ENCODE measurements at regions not wholly inside any gene's neighbourhood (a gene's known extent, or its start where the extent isn't known, plus 50 kb on each side); places are given as distances from the start of the nearest gene placed in this dataset.
"Not testable (repeated sequence)": the region's sequence is repeated elsewhere in the genome, so short reads cannot be mapped to it uniquely, and the experiment has no call there.

DNA sequence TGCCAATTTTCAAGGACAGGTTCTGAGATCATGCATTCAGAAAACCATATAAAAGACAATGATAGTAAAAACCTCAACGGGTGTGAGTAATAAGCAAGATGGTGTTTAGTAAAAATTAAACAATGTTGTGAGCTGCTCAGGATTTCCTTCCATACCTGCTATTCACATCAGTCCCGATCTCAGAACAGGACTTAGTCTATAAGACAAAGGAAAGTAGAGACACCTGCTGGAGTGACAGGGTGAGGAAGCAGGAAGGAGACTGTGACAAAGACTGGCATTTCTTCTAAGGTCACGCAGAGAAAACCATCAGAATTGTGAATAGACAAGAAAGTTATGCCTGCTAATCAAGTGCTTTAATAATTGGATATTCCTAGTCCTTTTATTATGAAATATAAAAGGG lies 648.0 kb downstream of the DACH1 start:
- DNase-seq (ENCODE audit: low spot score): no peak
- TF ChIP-seq, protein P1, sequence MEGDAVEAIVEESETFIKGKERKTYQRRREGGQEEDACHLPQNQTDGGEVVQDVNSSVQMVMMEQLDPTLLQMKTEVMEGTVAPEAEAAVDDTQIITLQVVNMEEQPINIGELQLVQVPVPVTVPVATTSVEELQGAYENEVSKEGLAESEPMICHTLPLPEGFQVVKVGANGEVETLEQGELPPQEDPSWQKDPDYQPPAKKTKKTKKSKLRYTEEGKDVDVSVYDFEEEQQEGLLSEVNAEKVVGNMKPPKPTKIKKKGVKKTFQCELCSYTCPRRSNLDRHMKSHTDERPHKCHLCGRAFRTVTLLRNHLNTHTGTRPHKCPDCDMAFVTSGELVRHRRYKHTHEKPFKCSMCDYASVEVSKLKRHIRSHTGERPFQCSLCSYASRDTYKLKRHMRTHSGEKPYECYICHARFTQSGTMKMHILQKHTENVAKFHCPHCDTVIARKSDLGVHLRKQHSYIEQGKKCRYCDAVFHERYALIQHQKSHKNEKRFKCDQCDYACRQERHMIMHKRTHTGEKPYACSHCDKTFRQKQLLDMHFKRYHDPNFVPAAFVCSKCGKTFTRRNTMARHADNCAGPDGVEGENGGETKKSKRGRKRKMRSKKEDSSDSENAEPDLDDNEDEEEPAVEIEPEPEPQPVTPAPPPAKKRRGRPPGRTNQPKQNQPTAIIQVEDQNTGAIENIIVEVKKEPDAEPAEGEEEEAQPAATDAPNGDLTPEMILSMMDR (IDR thresholded peaks at IDR 0.05): no peak
- Histone ChIP-seq H3K4me3 (no peak overlapping the region), H3K27ac (no peak overlapping the region)

DNA sequence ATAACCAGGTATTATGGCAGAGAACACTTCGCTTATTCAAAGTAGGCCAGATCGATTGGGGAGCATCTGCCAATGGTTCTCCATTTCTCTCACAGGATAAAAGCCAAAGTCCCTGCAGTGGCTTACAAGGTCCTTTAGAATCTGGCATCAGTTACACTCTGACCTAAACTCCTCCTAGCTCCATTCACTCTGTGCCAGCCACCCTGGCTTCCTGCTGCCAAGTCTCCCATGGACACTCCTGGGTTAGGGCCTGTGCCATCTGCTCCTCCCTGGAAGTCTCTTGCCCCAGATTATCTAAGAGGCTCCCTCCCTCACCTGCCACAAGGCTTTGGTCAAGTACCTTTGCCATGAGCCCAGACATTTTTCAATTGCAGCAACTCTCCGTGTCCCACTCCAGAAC lies 649.2 kb downstream of the DACH1 start:
- no peak for DNase-seq (ENCODE audit: low spot score)
- Histone ChIP-seq H3K4me3 (no peak overlapping the region), H3K27ac (no peak overlapping the region)
- TF ChIP-seq, protein P1 (IDR thresholded peaks at IDR 0.05): no peak

DNA sequence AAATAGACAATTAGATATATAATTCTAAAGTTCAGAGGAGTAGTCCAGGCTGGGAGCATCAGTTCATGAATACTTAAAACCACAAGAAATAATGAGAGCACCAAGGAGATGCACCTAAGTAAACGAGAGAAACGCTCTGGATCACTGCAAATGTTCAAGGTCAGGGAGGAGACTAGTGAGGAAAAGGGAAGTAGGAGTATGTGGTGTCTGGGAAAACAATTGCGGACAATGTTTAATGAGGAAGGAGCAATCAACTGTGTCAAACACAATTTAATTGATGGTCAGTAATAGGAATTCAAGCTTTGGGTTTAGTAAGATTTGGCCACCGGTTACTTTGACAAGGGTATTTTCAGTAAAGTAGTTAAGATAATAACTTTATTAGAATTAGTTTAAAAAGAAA lies 652.2 kb downstream of the DACH1 start:
- H3K27ac ChIP-seq: no peak overlapping the region
- TF ChIP-seq, protein P1 (IDR thresholded peaks at IDR 0.05): no peak
- no peak overlapping the region for H3K4me3 ChIP-seq
- no peak for DNase-seq (ENCODE audit: low spot score)

DNA sequence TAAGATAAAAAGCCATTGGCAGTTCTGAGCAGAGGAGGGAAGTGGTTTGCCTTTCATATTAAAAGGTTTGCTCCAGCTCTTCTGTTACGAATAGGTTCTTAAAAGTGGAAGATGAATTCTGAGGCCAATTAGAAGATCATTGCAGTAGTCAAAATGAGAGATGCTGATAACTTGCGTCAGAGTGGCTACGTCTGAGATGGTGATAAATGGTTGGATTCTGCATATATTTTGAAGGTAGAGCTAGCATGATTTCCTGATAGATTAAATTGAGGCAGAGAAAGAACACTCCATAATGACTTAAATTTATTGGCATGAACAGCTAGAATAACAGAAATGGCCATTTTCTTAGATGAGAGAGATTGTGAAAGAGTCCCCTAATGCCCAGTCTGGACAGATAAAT lies 652.6 kb downstream of the DACH1 start:
- Histone ChIP-seq H3K4me3 (no peak overlapping the region), H3K27ac (no peak overlapping the region)
- TF ChIP-seq, protein P1 (IDR thresholded peaks at IDR 0.05): no peak
- DNase-seq (ENCODE audit: low spot score): no peak

DNA sequence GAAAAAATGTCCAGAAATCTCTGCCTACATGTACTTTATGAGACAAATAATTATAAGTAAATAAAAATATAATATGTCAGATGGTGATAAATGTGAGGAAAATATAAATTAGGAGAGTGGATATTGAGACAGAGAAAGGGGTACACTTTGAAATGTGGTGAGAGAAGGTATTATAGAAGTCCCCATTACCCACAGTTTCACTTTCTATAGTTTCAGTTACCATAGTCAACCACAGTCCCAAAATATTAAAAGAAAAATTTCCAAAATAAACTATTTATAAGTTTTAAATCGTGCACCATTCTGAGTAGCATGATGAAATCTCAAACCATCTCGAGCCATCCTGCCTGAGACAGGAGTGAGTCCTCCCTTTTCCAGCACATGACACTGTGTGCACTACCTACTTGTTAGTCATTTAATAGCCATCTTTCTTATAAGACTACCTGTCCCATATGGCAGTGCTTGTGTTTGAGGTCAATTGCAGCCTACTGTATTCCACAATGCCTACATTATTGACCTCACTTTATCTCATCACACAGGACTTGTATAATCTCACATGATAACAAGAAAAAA lies 653.7 kb downstream of the DACH1 start:
- TF ChIP-seq, protein P1 (IDR thresholded peaks at IDR 0.05): no peak
- Histone ChIP-seq H3K27ac (no peak overlapping the region), H3K4me3 (no peak overlapping the region)
- DNase-seq (ENCODE audit: low spot score): no peak

DNA sequence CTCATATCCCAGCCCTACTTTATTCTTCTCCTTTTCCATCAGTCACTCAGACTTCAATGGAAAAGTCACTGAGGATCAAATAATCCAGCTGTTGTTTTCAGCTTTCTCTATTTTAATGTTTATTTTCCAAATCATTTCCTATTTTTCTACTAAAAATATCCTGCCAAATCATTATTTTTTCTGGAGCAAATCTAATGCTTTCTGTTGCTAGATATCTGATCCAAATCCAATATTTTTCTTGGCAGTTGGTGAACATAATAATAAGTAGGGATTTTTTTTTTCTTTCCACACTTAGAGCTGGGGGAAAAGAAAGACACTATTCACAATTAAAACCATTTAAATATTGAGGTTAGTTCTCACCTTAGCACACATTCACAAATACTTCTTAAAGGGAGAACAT lies 656.1 kb downstream of the DACH1 start:
- DNase-seq (ENCODE audit: low spot score): no peak
- Histone ChIP-seq H3K27ac (no peak overlapping the region), H3K4me3 (no peak overlapping the region)
- TF ChIP-seq, protein P1 (IDR thresholded peaks at IDR 0.05): no peak

DNA sequence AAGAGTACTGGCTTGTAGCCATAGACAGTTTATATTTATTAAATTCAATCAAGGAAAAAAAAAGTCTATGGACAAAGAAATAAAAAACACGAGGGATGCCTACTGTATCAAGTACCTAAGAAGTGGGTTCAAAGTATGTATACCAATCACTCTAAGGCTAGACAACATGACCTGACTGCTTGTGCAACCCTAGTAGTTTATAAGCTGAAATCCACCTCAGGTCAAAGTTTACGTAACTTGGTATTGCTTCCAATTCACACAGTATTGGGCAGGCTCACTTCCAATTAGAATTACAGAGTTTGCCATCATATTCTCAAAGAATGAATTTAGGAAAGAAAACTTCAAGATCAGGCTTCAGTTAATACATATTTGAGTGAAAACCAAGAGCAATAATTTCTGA lies 657.8 kb downstream of the DACH1 start:
- TF ChIP-seq, protein P1 (IDR thresholded peaks at IDR 0.05): no peak
- no peak for DNase-seq (ENCODE audit: low spot score)
- Histone ChIP-seq H3K4me3 (no peak overlapping the region), H3K27ac (no peak overlapping the region)

DNA sequence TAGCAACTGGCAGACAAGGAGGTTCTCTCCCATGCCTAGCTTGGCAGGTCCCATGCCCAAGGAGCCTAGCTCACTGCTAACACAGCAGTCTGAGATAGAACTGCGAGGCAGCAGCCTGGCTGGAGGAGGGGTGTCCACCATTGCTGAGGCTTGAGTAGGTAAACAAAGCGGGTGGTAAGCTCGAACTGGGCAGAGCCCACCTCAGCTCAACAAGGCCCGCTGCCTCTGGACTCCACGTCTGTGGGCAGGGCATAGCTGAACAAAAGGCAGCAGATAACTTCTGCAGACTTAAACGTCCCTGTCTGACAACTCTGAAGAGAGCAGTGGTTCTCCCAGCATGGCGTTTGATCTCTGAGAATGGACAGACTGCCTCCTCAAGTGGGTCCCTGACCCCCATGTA lies 682.4 kb downstream of the DACH1 start:
- H3K4me3 ChIP-seq; DNase-seq (ENCODE audit: low spot score); H3K27ac ChIP-seq: not testable (repeated sequence)

DNA sequence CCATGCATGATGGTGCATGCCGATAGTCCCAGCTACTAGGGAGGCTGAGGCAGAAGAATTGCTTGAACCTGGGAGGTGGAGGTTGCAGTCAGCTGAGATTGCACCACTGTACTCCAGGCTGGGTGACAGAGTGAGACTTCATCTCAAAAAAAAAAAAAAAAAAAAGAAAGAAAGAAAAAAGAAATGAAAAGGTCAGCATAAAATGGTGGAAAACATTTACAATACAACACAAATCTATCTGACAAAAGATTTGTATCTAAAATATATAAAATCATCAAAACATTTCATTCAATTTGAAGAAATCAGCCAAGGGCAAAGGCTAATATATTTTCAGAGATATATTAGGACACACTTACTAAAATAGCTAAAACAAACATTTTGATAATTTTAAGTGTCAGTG lies 683.7 kb downstream of the DACH1 start:
- not testable (repeated sequence) for H3K4me3 ChIP-seq; DNase-seq (ENCODE audit: low spot score); H3K27ac ChIP-seq

Data from coronary artery (tissue), 2 donors.